ENCODE measurements at regions not wholly inside any gene's neighbourhood (a gene's known extent, or its start where the extent isn't known, plus 50 kb on each side); places are given as distances from the start of the nearest gene placed in this dataset.
"Not testable (repeated sequence)": the region's sequence is repeated elsewhere in the genome, so short reads cannot be mapped to it uniquely, and the experiment has no call there.

DNA sequence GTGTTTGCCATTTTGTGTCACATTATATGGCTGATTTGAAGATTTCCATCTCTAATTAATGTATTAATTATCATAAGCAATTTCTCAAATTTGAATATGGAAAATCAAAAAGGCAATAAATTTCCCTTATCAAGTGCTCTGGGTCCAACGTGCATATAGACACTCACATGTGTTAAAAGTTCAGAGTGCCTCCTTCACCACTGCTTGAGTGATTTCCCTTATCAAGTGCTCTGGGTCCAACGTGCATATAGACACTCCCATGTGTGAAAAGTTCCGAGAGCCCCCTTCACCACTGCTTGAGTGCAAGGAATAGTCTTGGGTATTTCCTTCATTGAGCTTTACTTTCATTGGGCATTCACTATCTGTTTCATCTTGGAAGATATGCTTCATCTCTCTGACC lies 421.0 kb upstream of the ZNF717 start:
- no peak for DNase-seq

DNA sequence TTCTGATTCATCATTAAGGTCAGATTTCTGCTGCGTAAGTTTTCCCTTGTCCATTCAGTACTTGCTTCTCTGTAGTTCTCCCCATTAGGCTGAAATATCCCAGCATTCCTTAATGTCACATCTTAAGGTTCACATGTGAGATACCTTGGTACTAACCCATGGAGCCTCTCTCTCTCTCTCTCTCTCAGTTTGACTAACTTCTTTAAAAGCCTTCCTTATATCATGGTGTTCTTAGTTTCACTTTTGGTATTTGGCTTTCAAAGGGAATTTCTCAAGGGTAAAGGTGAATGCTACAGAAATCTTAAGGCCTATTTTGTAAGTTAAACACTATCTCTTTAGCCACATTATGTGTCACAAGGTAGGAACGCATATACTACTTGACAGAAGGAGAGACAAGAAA lies 427.3 kb upstream of the ZNF717 start:
- no peak for DNase-seq

DNA sequence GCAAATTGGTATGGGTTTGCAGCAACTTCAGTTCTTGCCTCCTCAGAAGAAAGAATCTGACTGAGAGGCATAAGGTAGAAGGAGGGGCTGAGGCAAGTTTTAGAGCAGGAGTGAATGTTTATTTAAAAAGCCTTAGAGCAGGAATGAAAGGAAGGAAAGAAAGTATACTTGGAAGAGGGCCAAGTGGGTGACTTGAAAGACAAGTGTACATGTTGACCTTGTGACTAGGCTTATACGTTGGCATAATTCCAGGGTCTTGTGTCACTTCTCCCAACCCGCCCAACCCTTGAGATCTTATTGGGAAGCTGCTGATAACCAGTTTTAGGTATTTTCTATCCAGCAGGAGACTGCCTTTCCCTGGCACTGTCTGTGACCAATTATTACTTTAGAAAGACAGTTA lies 436.9 kb upstream of the ZNF717 start:
- no peak for DNase-seq

DNA sequence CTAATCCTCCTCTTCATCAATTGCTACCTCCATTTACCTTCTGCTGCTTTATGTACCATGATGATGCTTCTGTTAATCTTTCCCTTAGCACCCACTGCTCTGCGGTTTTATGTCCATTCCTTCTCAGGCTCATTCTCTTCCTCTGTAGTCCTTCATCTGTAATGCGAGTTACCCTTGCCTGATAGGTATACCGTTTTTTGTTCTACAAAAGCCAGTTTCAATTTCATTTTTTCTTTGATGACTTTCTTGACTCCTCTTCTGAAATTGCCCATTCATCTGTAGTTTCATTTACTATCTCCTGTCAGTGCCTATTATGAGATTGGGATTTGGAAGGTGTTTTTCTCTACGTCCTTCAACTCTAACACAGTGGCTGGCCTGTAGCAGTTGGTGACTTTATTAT lies 445.9 kb upstream of the ZNF717 start:
- DNase-seq: no peak

DNA sequence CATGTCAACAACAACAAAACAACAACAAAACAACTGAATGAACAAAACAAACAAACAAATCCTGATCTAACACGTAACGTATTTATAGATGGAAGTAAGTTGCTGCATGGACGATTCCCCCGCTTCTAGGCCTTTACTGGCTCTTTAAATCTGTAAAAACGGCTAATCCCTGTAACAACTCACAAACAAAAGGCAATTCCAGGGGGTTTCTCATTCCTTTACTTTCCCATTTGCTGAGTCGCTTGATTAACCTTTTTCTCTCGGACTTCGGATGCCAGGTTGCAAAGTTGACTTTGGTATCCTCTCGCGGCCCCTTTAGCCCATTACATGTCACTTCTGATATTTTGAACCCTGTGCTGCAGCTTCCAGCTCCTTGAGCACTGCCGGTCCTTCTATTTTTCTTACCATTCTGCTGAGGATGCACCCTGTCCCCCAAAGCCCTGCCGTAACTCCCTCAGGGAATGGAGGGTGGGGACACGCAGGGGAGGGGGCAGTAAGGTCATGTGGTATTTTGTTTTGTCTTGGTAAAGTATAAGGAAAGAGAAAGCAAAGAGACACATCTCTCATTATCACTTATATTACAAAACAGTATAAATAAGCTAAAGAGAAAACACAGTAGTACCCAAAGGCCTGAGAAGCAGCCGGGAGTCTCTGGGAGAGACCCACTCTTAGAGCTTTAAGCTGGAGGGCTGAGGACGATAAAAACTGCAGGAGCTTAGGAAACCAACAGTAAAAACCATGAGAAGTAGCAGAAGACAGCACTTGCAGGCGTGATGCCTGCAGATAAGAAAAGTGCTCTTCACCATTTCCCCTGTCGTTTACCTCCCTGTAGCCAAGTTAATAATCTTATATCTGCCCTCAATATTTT lies 457.8 kb upstream of the ZNF717 start:
- DNase-seq: no peak

DNA sequence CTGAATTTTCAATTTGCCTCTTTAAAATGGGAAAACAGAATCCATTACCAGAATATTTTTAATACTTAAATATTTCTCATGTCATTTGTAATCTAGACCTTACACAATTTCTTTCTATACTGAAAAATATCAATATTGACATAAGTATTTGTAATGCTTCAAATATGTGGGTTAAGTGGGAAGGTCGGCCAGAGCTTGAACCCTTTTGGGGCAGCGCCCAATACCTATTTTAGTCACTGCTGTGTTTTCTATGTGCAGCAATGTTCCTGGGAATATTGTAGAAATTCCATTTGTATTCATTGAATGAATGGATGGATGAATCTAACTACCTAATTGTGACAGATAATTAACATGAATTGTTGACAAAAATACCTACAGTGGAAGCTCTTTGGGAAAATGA lies 459.7 kb upstream of the ZNF717 start:
- no peak for DNase-seq

DNA sequence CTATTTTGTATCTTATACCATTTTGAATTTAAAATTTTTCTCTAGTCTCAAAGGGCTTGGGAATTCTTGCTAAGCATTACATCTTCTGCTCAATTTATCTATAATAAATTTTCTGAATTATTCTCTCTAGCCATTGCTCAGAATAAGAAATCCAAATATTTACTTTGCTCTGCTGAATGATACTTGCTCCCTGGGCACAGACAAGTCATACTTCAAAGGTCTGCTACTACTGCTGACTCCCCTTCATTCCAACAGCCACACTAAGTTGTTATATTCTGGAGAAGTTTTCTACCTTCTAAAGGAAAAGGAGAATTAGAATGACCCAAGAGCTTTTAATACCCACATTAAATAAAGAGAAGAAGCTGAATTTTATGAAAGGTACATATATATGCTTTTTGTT lies 460.3 kb upstream of the ZNF717 start:
- DNase-seq: no peak

DNA sequence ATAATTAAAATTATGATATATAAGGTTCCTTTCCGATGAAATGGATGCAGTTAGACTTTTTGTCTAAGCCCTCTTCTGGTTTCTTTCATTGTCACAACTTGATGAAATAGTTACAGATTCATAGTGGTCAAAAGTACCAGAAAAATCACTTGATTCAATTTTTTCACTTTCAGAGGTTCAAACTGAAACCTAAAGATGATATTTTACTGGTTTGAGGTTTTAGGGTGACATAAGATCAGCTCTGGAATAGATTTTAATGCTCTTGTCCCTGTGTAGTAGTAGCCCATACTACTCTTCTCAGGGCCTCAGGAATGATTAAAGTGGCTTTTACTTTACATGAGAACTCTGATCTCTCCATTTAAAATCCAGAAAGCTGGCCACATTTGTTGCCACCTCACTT lies 479.1 kb upstream of the ZNF717 start:
- DNase-seq: no peak

DNA sequence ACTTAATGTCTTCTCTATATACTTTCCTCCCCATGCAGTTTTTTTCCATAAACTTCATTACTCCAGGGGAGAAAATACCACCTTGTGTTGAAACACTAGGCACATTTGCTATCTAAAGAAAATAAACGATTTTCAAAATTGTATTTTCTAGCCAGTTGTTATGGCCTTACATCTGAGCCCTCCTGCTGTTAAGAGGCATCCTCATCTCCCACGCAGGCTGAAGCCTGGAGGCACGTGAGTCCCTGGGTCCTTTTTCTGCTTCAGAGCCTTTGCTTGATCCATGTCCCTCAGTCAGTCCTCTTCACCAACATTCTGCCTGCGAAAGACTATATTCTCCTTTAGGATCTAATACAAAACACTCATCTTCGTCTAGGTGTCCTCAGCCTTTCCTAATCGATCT lies 479.6 kb upstream of the ZNF717 start:
- DNase-seq: no peak

DNA sequence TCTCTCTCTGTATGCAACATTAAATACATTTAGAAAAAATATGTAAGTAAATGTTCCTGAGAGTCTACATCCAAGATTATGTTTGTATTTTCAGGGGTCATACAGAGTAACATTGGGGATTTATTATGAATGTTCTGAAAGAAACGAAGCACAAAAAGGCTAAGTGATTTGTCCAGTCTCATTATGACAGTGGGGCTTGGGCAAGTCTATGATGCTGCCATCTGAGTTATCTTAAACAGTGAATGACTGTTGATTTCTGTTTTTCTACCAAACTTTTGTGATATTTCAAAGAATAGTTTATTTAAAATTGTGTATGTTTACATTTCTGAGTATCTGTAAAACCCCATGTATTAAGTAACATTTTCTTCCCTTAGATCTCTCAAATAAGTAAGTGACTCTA lies 481.2 kb upstream of the ZNF717 start:
- DNase-seq: no peak

DNA sequence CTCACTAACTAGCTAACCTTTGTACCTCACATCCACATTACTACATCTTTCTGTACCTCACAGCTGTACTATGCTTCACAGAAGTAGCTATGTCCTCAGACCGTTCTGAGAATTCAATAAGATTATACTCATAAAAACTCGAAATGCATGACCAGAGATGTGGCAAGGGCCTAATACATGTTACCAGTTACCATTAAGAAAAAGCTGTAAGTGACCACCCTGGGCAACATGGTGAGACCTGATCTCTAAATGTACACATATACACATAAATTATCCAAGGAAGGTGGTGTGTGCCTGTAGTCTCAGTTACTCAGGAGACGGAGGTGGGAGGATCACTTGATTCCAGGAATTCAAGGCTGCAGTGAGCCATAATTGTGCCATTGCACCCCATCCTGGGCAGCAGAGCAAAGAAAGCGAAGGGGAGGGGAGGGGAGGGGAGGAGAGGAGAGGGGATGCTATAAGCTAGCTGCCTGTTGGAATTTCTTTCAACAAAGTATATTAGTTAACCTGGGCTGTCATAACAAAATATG lies 482.6 kb upstream of the ZNF717 start:
- DNase-seq: no peak

DNA sequence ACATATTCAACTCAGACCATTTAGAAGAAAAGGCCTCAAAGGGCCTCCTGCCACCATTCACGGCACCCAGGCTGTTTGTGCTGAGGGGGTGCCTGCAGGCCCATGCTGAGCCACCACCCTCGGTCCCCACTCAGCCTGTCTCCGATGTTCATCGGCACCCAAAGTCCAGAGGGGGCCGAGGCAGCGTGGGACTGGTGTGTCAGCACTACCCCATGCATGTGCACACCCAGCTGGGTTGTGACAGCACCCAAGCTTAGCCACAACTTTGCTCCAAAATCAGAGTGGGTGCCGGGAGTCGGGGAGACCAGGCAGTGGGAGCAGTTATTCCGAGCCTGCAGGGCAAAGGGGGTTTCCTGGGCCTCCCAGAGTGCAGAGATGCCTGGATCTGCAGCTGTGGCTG lies 508.5 kb upstream of the ZNF717 start:
- no peak for DNase-seq

DNA sequence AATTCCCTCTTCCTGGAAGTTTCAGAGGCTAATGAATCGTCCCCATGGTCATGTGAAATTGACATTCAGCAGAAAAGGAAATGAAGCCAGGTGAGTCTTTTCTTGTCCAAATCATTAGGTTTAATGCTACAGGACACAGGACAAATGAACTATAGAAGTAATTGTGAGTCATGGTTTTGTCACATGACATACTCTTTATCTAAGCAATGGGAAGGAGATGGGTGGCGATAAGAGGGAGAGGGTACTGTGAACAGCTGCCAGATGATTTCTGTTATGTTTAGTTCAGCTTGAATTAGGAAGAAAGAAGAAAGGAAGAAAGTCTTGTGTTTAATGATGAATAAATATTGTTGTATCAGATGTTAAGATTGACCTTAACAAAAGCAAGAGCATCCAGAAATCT lies 515.4 kb upstream of the ZNF717 start:
- DNase-seq: no peak

DNA sequence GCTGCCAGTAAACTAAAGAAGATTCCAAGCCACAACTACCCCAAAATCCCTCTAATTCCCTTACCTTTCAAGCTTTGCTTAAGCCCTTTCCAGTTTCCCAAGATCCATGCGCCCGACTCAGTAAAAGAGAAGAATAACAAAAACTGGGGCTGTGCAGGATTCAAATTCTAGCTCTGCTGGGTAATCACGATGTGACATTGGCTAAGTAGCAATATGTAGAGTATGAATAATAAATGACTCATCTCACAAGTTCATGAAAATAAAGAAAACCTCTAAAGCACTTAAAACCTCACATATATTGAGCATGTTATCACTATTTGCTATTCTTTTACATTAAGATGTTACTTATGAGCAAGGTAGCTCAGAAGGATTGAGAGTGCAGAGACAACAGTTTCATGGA lies 522.2 kb upstream of the ZNF717 start:
- DNase-seq: no peak

DNA sequence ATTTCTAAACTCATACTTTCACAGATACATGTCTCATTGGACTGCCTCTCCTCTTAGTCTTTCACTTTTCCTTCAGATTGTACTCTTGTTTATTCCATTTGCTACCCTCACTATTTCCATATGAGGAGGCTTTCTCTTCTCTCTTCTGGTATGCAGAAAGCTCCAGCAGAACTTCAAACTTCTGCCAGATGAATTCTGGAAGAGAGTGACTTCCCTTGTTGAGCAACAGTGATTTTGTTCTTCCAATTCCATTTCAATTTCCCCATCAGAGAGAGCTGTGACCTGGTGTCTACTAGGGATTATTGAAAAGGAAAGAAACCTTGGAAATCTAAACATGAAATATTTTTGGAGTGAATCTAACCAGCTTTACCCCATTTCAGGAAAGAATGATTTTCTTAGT lies 523.2 kb upstream of the ZNF717 start:
- no peak for DNase-seq

DNA sequence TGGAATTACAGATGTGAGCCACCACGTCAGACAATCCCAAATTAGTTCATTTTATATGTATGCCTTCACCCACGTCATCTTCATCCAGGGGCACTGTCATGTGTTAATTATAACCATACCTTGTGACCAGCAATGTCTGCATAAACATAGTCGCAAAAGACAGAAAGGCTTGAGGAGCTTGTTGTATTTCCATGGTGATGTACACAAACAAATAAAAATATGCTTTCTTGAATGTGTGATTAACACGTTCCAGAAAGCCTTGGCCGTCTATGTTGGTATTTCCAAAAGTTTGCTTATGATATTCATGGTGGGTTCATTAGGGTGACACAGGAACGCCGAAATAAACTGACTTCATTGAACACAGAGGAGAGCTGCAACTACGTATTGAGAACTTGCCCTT lies 524.7 kb upstream of the ZNF717 start:
- DNase-seq: no peak

DNA sequence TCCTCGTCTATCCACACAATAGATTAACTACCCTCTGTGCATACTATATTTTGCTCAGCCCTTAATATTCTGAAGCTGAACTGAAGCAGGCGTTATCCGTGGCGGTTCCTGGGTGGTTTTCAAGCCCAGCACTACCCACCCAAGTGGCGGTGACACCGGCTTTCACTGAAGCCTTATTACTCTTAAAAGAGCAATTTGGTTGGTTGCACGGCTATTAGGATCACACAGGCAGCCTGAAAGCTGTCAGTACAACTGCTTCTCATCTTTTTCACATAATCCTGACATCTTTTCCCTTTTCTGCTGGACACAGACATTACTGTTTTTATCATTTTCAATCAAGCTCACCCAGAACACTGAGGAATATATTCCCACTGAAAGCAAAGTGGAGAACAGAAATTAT lies 525.3 kb upstream of the ZNF717 start:
- DNase-seq: no peak

DNA sequence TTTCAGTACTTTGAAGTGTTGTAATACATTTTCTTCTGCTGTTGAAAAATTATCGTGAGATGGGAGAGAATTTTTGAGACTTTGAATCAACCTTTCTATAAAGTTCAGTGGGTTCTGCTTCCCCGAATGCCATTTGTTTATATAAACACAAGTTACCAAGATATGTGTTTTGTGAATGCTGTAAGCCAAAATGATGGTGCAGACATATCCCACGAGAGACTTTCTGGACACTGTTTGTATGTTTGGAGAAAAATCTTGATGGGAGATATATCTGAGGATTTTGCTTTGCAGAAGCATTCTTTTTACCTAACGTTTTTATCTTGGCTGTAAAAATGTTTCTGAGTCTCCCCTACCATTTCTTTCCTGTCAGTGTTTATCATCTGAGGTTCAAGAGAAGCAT lies 526.6 kb upstream of the ZNF717 start:
- no peak for DNase-seq

DNA sequence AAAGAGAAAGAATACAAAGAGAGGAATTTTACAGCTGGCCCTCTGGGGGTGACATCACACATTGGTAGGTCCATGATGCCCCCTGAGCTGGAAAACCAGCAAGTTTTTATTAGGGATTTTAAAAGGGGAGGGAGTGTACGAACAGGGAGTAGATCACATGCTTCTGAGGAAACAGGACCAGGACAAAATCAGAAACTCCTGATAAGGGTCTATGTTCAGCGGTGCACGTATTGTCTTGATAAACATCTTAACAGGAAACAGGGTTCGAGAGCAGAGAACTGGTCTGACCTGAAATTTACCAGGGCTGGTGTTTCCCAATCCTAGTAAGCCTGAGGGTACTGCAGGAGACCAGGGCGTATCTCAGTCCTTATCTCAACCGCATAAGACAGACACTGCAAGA lies 530.6 kb upstream of the ZNF717 start:
- DNase-seq: not testable (repeated sequence)

DNA sequence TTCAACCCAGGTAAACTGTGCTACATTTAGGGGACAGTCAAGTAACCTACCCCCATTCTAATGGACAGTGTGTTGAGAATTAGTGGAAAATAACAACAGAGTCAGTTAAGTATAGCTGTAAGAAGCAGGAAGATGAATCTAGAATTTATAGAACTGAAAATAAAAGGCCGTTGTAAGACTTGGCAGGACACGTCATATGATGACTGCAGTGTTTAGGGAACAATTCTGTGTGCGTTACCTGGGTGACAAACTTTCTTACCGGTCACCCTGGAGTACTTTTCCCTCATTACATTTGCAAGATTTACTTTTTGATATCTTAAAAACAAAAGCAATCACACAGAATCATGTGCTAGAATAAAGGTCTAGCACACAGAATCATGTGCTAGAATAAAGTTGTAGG lies 536.3 kb upstream of the ZNF717 start:
- no peak for DNase-seq

DNA sequence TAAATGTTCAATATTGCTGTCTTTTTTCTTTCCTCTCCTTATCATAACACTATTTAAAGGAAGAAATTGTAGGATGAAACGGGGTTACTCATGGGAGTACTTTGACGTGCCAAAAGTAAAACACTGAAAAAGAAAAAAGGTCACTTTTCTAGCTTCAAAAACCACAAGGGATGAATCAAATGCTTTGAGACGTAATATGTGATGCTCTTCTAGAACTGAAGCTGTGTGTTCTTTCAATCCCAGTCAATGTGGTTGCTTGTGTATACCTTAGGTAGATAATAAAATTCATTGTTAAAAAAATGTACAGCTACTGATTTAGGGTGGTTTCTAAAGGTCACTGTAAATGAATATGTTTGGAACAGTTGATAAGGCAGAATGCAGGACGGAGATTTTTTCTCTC lies 538.8 kb upstream of the ZNF717 start:
- no peak for DNase-seq

DNA sequence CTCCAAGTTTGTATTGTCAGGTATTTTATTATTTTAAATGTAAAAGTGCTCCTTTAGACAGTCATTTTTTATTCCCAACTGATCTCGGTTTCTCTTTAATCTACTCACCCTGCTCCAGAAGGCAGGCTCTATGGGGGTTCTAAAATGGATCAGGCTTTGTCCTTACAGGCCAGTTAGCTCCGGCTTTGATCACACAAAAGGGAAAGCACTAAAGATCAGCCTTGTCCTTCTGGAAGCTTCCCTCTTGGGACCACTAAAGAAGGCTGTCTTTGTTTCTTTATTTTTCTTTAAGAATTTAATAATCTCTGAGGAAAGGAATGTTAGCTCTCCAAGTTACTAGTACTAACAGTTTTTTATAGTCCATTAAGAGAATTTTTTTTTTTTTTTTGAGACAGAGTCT lies 560.5 kb upstream of the ZNF717 start:
- DNase-seq: no peak

DNA sequence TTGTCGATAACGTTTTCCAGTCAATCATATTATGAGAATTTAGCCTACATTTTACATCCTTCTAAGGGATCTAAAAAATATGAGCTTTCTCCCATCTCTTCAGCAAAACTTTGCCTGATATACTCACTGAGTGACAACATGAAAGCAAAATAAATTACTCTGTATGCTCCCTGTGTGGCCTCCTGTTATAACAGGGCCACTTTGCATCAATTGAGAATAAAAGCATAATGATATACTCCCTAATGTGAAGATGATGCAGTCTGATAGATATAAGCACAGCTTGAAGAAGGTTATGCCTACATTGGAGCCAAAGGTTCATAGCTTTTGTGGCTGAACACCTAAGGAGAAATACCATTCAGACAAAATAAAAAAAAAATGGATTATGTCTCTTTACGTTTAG lies 561.3 kb upstream of the ZNF717 start:
- no peak for DNase-seq

DNA sequence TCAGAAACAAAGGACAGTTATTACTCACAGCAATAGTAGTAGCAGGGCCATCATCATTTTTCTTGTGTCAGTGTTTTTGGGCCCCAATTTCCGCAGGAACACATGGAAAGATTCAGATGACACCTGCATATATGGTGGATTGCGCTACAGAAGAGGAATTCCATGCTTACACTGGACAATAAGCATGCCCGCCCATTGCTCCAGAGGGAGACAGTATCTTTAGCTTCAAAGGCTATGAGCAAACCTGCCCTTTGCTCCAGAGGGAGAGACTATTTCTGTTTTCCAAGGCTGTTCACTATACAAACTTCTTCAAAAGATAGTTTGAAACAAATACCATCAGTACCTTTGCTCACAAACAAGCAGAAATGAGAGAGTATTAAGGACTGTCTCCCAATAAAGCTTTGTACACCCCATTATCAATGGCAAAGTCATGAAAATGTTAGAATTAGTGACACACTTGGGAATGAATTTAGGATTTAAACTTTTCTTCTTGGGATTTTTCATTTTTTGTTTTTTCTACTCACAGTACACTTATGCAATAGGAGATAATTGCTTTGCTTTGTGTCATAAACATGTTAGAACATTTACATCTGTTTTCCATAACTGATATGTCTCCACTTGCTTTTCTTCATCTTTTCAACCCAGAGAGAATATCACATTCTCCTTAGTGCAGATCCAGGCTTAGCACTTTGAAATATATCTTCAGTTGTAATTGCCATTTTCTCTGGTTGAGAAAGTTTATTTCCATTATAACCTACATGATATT lies 564.5 kb upstream of the ZNF717 start:
- DNase-seq: no peak
